Upper lobe of left lung (tissue), 4 donors: ENCODE measurements at regions not wholly inside any gene's neighbourhood (a gene's known extent, or its start where the extent isn't known, plus 50 kb on each side); places are given as distances from the start of the nearest gene placed in this dataset.

Experiments
- EP300 ChIP-seq, 4 donors: sonication (generic); formaldehyde crosslinking; IDR thresholded peaks; one replicate each; pipeline ENCODE4 v1.5.1; 2017; ENCODE audit warnings: antibody characterized with exemption in 4 of 4, control low read depth in 2 of 4
- POLR2AphosphoS5 ChIP-seq, 2 donors: sonication (generic); formaldehyde crosslinking; IDR thresholded peaks; one replicate each; pipeline ENCODE4 v1.5.1; 2017; ENCODE audit warnings: antibody characterized with exemption in 2 of 2

GRCh38 chr20:60935971-60936370 is 316.1 kb upstream of the CDH4 start:
- TF ChIP-seq EP300 (IDR thresholded peaks at IDR 0.05) (no peak), POLR2AphosphoS5 (IDR thresholded peaks at IDR 0.05) (no peak)
